WTC11 (cell line): ENCODE measurements at regions not wholly inside any gene's neighbourhood (a gene's known extent, or its start where the extent isn't known, plus 50 kb on each side); places are given as distances from the start of the nearest gene placed in this dataset.

ENCODE experiments used
- ATAC-seq: fragments of 200-7000 bp; cut with Tn5 transposase; 2 replicates; pipeline ENCODE4 v1.10.0; 2021; ENCODE audit warnings: mild to moderate bottlenecking, moderate library complexity
- CTCF ChIA-PET: fragments of 300-600 bp; sonication (Branson Sonifier 250); formaldehyde crosslinking; loops from one replicate; lab custom pipeline; 2021; ENCODE audit warnings: antibody characterized with exemption; lab: Charles Lee
- POLR2A ChIA-PET: fragments of 350-600 bp; sonication (Branson Sonifier 250); formaldehyde crosslinking; loops from one replicate; lab custom pipeline; 2021; ENCODE audit warnings: antibody characterized with exemption; lab: Charles Lee
- DNase-seq: peaks from one replicate; pipeline ENCODE4 v3.0.0; 2021; ENCODE audit warnings: low spot score
- H3K27ac Mint-ChIP-seq: 2 replicates; pipeline ENCODE4 v1.8.0; 2021; ENCODE audit warnings: mixed read lengths
- H3K27me3 Mint-ChIP-seq: 2 replicates; pipeline ENCODE4 v1.8.0; 2021; ENCODE audit warnings: low read depth, mild to moderate bottlenecking, moderate library complexity, mixed read lengths
- H3K36me3 Mint-ChIP-seq: 2 replicates; pipeline ENCODE4 v1.8.0; 2021; ENCODE audit warnings: mixed read lengths
- H3K4me1 Mint-ChIP-seq: 2 replicates; pipeline ENCODE4 v1.8.0; 2022; ENCODE audit warnings: mixed read lengths
- H3K4me3 Mint-ChIP-seq: 2 replicates; pipeline ENCODE4 v1.8.0; 2021; ENCODE audit warnings: mild to moderate bottlenecking, moderate library complexity, mixed read lengths
- H3K9me3 Mint-ChIP-seq: 2 replicates; pipeline ENCODE4 v1.8.0; 2021; ENCODE audit warnings: mixed read lengths
- CREM ChIP-seq: sonication (generic); formaldehyde crosslinking; IDR thresholded peaks from 2 replicates; pipeline ENCODE4 v1.8.1; 2022; ENCODE audit warnings: mild to moderate bottlenecking, missing genetic modification reagents, moderate library complexity
- ELF4 ChIP-seq: sonication (generic); formaldehyde crosslinking; IDR thresholded peaks from 2 replicates; pipeline ENCODE4 v1.8.1; 2022; ENCODE audit warnings: low read depth, mild to moderate bottlenecking, moderate library complexity, missing genetic modification reagents
- EMX1 ChIP-seq: fragments of 250-450 bp; sonication (Bioruptor Pico); IDR thresholded peaks from 2 replicates; pipeline ENCODE4 v1.8.0; 2021; ENCODE audit warnings: mild to moderate bottlenecking
- ESRRA ChIP-seq: sonication (generic); formaldehyde crosslinking; IDR thresholded peaks from 2 replicates; pipeline ENCODE4 v1.8.1; 2022; ENCODE audit warnings: mild to moderate bottlenecking, missing genetic modification reagents, borderline replicate concordance
- ETV6 ChIP-seq: sonication (generic); formaldehyde crosslinking; IDR thresholded peaks from 2 replicates; pipeline ENCODE4 v1.8.1; 2022; ENCODE audit warnings: mild to moderate bottlenecking, missing genetic modification reagents
- PRRX2 ChIP-seq: fragments of 250-450 bp; sonication (Bioruptor Pico); IDR thresholded peaks from 2 replicates; pipeline ENCODE4 v1.8.0; 2021; ENCODE audit warnings: mild to moderate bottlenecking
- RELA ChIP-seq: sonication (generic); formaldehyde crosslinking; IDR thresholded peaks from 2 replicates; pipeline ENCODE4 v1.8.1; 2022; ENCODE audit warnings: missing genetic modification reagents, mild to moderate bottlenecking, borderline replicate concordance
- USF2 ChIP-seq: sonication (generic); formaldehyde crosslinking; IDR thresholded peaks from 2 replicates; pipeline ENCODE4 v1.8.1; 2023; ENCODE audit warnings: mild to moderate bottlenecking, missing genetic modification reagents, moderate library complexity
- ZNF416 ChIP-seq: fragments of 250-450 bp; sonication (Bioruptor Pico); IDR thresholded peaks from 2 replicates; pipeline ENCODE4 v1.9.0; 2021; ENCODE audit warnings: mild to moderate bottlenecking, inconsistent platforms
- TF ChIP-seq, protein P1 (sequence below): fragments of 250-450 bp; sonication (Bioruptor Pico); IDR thresholded peaks from 2 replicates; pipeline ENCODE4 v1.9.0; 2021; ENCODE audit warnings: moderate library complexity, mild to moderate bottlenecking, inconsistent platforms, borderline replicate concordance
- TF ChIP-seq, protein P2 (sequence below): sonication (generic); formaldehyde crosslinking; IDR thresholded peaks from 2 replicates; pipeline ENCODE4 v1.8.0; 2023; ENCODE audit warnings: mild to moderate bottlenecking, missing genetic modification reagents
- TF ChIP-seq, protein P3 (sequence below): sonication (generic); formaldehyde crosslinking; IDR thresholded peaks from 2 replicates; pipeline ENCODE4 v1.8.0; 2023; ENCODE audit warnings: missing genetic modification reagents
- TF ChIP-seq, protein P4 (sequence below): sonication (generic); formaldehyde crosslinking; IDR thresholded peaks from 2 replicates; pipeline ENCODE4 v1.8.0; 2023; ENCODE audit warnings: missing genetic modification reagents, mild to moderate bottlenecking, borderline replicate concordance
- TF ChIP-seq, protein P5 (sequence below): sonication (generic); formaldehyde crosslinking; IDR thresholded peaks from 2 replicates; pipeline ENCODE4 v1.8.0; 2022; ENCODE audit warnings: mild to moderate bottlenecking, missing genetic modification reagents
- TF ChIP-seq, protein P6 (sequence below): sonication (generic); formaldehyde crosslinking; IDR thresholded peaks from 2 replicates; pipeline ENCODE4 v1.8.1; 2023; ENCODE audit warnings: mild to moderate bottlenecking, moderate library complexity, missing genetic modification reagents

GRCh38 chr3:5994651-5995050 lies 807.1 kb downstream of the EDEM1 start:
- Mint-ChIP-seq H3K9me3 (peaks cover 64% of the 10 kb centered on the region), H3K27ac (no peak overlapping the region), H3K36me3 (peaks cover 26% of the 10 kb centered on the region), H3K27me3 (no peaks in the 10 kb centered on the region; the same call in 1 of the 2 replicates)
- POLR2A ChIA-PET, result no interaction called here
- CTCF ChIA-PET, result no interaction called here
- TF ChIP-seq USF2 (CRISPR knock-in tag), result no peak
- TF ChIP-seq, protein P1, sequence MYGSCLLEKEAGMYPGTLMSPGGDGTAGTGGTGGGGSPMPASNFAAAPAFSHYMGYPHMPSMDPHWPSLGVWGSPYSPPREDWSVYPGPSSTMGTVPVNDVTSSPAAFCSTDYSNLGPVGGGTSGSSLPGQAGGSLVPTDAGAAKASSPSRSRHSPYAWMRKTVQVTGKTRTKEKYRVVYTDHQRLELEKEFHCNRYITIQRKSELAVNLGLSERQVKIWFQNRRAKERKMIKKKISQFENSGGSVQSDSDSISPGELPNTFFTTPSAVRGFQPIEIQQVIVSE (CRISPR knock-in tag), result no peak
- TF ChIP-seq, protein P2, sequence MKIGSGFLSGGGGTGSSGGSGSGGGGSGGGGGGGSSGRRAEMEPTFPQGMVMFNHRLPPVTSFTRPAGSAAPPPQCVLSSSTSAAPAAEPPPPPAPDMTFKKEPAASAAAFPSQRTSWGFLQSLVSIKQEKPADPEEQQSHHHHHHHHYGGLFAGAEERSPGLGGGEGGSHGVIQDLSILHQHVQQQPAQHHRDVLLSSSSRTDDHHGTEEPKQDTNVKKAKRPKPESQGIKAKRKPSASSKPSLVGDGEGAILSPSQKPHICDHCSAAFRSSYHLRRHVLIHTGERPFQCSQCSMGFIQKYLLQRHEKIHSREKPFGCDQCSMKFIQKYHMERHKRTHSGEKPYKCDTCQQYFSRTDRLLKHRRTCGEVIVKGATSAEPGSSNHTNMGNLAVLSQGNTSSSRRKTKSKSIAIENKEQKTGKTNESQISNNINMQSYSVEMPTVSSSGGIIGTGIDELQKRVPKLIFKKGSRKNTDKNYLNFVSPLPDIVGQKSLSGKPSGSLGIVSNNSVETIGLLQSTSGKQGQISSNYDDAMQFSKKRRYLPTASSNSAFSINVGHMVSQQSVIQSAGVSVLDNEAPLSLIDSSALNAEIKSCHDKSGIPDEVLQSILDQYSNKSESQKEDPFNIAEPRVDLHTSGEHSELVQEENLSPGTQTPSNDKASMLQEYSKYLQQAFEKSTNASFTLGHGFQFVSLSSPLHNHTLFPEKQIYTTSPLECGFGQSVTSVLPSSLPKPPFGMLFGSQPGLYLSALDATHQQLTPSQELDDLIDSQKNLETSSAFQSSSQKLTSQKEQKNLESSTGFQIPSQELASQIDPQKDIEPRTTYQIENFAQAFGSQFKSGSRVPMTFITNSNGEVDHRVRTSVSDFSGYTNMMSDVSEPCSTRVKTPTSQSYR, result no peak
- TF ChIP-seq PRRX2 (CRISPR knock-in tag), result no peak
- no peak for TF ChIP-seq CREM (CRISPR knock-in tag)
- TF ChIP-seq, protein P3, sequence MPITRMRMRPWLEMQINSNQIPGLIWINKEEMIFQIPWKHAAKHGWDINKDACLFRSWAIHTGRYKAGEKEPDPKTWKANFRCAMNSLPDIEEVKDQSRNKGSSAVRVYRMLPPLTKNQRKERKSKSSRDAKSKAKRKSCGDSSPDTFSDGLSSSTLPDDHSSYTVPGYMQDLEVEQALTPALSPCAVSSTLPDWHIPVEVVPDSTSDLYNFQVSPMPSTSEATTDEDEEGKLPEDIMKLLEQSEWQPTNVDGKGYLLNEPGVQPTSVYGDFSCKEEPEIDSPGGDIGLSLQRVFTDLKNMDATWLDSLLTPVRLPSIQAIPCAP (CRISPR knock-in tag), result no peak
- TF ChIP-seq, protein P4, sequence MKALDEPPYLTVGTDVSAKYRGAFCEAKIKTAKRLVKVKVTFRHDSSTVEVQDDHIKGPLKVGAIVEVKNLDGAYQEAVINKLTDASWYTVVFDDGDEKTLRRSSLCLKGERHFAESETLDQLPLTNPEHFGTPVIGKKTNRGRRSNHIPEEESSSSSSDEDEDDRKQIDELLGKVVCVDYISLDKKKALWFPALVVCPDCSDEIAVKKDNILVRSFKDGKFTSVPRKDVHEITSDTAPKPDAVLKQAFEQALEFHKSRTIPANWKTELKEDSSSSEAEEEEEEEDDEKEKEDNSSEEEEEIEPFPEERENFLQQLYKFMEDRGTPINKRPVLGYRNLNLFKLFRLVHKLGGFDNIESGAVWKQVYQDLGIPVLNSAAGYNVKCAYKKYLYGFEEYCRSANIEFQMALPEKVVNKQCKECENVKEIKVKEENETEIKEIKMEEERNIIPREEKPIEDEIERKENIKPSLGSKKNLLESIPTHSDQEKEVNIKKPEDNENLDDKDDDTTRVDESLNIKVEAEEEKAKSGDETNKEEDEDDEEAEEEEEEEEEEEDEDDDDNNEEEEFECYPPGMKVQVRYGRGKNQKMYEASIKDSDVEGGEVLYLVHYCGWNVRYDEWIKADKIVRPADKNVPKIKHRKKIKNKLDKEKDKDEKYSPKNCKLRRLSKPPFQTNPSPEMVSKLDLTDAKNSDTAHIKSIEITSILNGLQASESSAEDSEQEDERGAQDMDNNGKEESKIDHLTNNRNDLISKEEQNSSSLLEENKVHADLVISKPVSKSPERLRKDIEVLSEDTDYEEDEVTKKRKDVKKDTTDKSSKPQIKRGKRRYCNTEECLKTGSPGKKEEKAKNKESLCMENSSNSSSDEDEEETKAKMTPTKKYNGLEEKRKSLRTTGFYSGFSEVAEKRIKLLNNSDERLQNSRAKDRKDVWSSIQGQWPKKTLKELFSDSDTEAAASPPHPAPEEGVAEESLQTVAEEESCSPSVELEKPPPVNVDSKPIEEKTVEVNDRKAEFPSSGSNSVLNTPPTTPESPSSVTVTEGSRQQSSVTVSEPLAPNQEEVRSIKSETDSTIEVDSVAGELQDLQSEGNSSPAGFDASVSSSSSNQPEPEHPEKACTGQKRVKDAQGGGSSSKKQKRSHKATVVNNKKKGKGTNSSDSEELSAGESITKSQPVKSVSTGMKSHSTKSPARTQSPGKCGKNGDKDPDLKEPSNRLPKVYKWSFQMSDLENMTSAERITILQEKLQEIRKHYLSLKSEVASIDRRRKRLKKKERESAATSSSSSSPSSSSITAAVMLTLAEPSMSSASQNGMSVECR, result no peak
- TF ChIP-seq ZNF416, result no peak
- TF ChIP-seq, all 79 proteins: peak for 0
- ATAC-seq (peak; percentile 69), DNase-seq (no peak)
- Mint-ChIP-seq H3K4me3 (no peak overlapping the region), H3K4me1 (peaks cover 8% of the 10 kb centered on the region)

DNA sequence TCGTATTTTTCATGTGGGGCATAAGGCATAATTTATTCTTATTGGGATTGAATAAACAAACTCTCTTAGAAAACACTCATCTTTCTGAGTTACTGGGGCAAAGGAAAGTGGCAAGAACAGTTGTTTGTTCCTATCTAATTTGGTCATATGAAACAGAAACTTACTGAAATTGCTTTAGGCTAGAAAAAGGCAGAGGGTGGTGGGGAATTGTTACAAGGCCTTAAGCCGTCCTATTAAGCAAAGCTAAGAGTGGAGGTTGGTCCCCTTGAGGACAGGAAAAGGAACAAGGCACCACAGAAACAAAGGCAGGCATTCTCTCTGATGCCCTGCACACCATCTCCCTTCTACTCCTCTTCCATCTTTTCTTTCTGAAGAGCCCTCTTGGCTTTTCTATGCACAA lies 830.9 kb downstream of the EDEM1 start:
- ChIA-PET POLR2A (no interaction called here), CTCF (no interaction called here)
- ATAC-seq, result no peak
- peaks cover 65% of the 10 kb centered on the region for H3K9me3 Mint-ChIP-seq
- no peak overlapping the region for H3K4me3 Mint-ChIP-seq
- TF ChIP-seq EMX1 (CRISPR knock-in tag) (no peak), ELF4 (CRISPR knock-in tag) (no peak), ZNF416 (no peak), RELA (CRISPR knock-in tag) (no peak), ESRRA (CRISPR knock-in tag) (no peak), ETV6 (CRISPR knock-in tag) (no peak)
- TF ChIP-seq, protein P5, sequence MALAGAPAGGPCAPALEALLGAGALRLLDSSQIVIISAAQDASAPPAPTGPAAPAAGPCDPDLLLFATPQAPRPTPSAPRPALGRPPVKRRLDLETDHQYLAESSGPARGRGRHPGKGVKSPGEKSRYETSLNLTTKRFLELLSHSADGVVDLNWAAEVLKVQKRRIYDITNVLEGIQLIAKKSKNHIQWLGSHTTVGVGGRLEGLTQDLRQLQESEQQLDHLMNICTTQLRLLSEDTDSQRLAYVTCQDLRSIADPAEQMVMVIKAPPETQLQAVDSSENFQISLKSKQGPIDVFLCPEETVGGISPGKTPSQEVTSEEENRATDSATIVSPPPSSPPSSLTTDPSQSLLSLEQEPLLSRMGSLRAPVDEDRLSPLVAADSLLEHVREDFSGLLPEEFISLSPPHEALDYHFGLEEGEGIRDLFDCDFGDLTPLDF (CRISPR knock-in tag), result no peak
- TF ChIP-seq, protein P6, sequence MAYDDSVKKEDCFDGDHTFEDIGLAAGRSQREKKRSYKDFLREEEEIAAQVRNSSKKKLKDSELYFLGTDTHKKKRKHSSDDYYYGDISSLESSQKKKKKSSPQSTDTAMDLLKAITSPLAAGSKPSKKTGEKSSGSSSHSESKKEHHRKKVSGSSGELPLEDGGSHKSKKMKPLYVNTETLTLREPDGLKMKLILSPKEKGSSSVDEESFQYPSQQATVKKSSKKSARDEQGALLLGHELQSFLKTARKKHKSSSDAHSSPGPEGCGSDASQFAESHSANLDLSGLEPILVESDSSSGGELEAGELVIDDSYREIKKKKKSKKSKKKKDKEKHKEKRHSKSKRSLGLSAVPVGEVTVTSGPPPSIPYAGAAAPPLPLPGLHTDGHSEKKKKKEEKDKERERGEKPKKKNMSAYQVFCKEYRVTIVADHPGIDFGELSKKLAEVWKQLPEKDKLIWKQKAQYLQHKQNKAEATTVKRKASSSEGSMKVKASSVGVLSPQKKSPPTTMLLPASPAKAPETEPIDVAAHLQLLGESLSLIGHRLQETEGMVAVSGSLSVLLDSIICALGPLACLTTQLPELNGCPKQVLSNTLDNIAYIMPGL, result no peak
- TF ChIP-seq, all 79 proteins: peak for 0
- Mint-ChIP-seq H3K27ac (no peak overlapping the region), H3K27me3 (peaks cover 4% of the 10 kb centered on the region; the same call in 1 of the 2 replicates), H3K4me1 (no peaks in the 10 kb centered on the region), H3K36me3 (peaks cover 31% of the 10 kb centered on the region)
- DNase-seq, result no peak
